Nucleus accumbens (tissue), 56 donors: ENCODE measurements at regions not wholly inside any gene's neighbourhood (a gene's known extent, or its start where the extent isn't known, plus 50 kb on each side); places are given as distances from the start of the nearest gene placed in this dataset.

ENCODE experiments used
- DNase-seq, 56 donors: peaks; one replicate each; lab custom pipeline; 2025; lab: John Stamatoyannopoulos, UW

- DNase-seq, result no peak
These were observed 194.0 kb upstream of the PCDH17 start for GRCh38 chr13:57437587-57437986.

DNA sequence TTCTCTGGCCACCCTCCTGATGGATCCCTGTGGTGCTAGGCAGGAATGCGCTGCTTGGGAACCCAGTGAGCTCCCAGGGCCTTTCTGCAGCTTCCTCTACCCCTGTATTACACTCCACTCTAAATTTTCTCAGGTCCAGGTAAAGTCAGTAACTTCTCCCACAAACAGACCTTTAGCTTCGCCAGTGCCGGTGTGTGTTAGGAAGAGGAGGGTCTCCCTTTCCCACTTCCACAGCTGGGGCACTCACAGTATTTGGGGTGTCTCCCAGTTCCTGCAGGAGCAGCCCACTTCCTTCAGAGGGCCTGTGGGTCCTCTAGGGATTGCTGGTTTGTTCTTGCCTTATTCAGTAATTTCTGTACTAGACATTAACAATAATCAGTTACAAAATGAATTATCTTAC is 193.5 kb upstream of the PCDH17 start:
- DNase-seq, result no peak

- no peak for DNase-seq
These were observed 188.1 kb upstream of the PCDH17 start for GRCh38 chr13:57443494-57443893.

DNA sequence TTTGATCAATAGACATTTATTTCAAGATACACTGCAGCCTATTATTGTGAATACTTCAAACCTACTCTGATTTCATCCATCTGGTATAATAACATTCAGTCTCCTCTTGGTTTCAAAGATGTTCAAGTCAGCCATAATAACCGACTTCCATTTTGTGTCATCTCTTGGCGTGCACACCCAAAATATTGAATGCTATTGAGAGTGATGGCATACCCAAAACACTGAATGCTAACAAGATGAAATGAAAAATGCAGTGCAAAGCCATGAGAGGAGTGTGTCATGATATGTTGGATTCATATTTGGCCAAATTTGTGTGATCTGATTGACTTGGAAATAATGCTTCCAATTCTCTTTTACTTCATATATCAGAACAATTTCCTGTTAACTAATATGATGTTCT is 181.2 kb upstream of the PCDH17 start:
- no peak for DNase-seq

DNA sequence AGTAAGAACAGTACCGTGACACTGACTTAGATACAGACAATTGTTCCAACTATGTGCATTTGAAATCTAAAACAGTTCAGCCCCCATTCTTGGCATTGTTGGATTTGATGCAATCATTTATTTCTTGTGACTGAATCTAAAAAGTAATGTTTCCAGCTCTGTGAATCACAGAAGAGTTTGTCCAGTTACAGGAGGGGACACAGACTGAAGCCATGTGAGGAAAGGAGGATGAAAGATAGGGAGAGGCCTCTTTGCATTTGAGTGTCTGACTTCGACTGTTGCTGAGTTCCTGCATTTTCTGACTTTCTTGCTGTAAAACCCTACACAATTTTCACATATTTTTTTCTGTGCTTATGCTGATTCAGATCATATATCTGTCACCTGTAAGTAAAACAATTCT is 179.3 kb upstream of the PCDH17 start:
- no peak for DNase-seq

- no peak for DNase-seq
These were observed 161.1 kb upstream of the PCDH17 start for GRCh38 chr13:57470491-57470890.

GRCh38 chr13:57491318-57491717 is 140.2 kb upstream of the PCDH17 start:
- DNase-seq, result no peak

- no peak for DNase-seq
These were observed 123.6 kb upstream of the PCDH17 start for GRCh38 chr13:57507752-57508463.

DNA sequence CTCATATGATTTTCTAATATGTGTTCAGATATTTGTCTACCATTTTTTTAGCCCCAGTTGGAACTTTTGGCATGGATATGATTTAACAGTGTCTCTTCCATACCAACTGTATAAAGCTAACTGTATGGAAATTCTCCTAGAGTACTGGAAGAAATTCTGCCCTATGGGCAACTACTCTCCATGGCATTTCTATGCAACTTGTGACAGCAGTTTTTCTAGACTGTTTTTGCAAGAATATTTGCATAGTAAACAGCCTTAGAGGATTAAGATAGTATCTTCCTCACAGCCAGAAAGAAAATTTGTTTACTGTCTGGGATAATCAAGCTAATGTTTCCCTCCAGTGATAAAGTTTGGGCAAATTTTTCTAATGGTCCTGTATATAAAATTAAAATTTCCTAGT is 119.9 kb upstream of the PCDH17 start:
- no peak for DNase-seq

DNA sequence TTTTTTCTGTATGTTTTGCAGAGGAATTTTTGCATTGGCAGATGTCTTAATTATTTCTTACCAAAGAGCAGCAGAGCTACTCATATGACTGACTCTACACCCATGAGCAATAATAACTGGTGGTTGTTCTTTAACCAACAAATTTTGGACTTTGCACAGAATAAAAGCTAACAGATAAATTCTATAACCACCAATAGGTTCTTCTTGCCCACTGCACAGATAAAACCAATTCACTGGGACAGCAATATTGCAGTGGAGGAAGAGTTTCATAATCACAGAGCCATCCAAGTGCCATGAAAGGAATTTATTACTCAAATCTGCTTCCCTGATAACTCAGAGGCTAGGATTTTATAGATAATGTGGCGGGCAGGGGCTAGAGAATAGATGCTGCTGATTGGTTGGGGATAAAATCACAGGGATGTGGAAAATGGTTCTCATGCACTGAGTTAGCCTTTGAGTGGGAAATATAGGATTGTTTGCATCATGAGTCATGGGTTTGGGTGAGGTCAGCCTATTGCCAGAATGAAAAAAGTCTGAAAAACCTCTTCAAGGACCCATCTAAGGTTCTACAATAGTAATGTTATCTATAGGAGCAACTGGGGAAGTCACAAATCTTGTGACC is 104.3 kb upstream of the PCDH17 start:
- DNase-seq, result no peak

GRCh38 chr13:57531256-57531655 is 100.3 kb upstream of the PCDH17 start:
- DNase-seq, result no peak

GRCh38 chr13:57546942-57547341 is 84.6 kb upstream of the PCDH17 start:
- no peak for DNase-seq

GRCh38 chr13:57552437-57552836 is 79.1 kb upstream of the PCDH17 start:
- DNase-seq, result no peak

DNA sequence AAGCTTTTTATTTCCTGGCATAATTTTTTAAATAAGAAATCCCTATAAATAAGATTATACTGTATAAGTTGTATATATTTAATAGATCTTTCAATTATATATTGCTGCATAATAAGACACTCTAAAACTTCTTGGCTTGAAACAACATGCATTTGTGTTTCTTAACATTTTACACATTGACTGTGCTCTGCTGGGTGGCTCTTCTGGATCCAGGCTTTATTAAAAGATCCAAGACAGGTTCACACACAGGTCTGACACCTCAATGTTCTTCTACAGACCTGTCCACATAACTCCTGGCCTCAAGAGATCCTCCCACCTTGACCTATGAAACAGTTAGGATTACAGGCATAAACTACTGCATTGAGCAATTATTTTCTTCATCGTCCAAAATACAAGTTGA is 77.6 kb upstream of the PCDH17 start:
- DNase-seq, result no peak

- DNase-seq, result peak in 1 of 56 donors; percentile 0
These were observed 73.5 kb upstream of the PCDH17 start for GRCh38 chr13:57558051-57558467.

GRCh38 chr13:57568865-57569264 is 62.7 kb upstream of the PCDH17 start:
- no peak for DNase-seq

DNA sequence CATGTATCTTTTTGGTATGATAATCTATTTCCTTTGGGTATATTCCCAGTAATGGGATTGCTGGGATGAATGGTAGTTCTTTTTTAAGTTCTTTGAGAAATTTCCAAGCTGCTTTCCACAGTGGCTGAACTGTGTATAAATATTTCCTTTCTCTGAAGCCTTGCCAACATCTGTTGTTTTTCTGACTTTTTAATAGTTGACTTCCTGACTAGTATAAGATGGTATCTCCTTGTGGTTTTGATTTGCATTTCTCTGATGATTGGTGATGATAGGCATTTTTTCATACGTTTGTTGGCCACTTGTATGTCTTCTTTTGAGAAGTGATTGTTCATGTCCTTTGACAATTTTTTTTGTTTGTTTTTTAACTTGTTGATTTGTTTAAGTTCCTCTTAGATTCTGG is 61.6 kb upstream of the PCDH17 start:
- DNase-seq, result no peak
